Activated effector memory CD4-positive, alpha-beta T cell treated with Interleukin-2 at 50 U/mL for 16 hours (primary cell): ENCODE measurements at regions not wholly inside any gene's neighbourhood (a gene's known extent, or its start where the extent isn't known, plus 50 kb on each side); places are given as distances from the start of the nearest gene placed in this dataset.

ENCODE experiments used
- DNase-seq: peaks from one replicate; pipeline ENCODE4 v3.0.0-alpha.2; 2020

DNA sequence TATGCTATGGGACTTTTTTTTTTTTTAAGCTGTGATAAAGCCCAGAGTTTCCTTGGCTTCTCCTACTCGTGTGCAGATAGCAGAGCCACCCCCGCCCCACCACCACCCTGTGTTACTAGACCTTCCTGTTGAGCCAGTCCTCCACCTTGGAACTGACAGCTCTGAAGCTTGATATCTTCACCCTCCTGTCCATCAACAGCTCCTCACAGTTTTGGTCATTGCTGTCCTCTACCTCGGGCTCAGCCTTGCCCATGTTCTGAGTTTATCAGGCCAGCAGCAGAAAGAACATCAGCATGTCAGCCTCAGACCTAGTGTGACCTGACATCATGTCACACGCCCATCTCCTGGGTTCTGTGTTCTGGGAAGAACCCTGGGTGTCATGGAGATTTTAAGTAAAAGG, 167.1 kb upstream of the RAI14 start:
- no peak for DNase-seq

DNA sequence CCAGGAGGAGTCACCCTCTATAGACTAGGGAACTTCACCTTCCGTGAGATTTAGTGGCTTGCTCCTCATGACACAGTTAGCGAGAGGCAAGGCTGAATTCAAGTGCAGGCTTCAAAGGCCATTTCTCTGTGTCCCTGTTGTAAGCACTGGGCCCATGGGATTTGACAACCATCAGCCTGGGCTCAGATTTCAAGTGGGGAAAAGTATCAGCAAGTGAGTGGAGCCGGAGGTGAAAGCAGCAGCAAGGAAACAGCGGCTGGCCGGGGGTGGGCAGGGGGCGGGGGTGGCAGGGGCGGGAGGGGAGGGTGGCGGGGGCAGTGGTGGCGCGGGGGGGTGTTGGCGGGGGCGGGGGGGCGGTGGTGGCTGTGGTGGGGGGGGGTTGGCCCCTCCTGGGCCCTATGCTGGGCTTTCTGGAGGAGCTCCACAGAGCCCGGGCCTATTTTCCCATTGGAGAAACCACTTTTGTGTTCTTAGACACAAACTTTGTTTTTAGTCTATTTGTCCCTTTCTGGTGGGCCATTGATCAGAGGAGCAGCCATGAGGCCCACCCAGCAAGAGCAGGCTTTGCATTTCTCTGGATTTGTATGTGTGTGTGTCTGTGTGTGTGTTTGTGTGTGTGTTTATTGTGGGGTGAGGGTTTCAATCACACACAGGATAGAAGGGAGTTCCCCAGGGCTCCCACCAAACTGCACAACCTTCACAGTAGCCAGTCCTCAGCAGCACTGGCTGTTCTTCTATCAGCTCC, 165.4 kb upstream of the RAI14 start:
- no peak for DNase-seq

DNA sequence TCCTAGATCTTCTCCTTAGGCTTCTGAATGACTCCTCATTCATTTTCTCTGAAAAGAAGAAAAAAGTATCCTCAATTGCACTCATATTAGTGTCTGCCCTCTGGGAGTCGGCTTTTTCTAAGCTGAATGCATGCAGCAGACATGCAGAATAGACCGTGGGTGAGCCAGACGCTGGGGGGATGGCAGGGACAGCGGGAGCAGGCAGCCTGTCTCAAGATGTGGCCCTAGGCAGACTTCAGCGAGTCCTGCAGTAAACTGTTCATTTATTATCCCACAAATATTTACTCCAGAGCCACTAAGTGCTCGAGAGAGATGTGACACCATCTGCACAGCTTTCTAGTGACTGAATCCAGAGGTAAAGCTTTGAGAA, 164.9 kb upstream of the RAI14 start:
- DNase-seq = no peak

DNA sequence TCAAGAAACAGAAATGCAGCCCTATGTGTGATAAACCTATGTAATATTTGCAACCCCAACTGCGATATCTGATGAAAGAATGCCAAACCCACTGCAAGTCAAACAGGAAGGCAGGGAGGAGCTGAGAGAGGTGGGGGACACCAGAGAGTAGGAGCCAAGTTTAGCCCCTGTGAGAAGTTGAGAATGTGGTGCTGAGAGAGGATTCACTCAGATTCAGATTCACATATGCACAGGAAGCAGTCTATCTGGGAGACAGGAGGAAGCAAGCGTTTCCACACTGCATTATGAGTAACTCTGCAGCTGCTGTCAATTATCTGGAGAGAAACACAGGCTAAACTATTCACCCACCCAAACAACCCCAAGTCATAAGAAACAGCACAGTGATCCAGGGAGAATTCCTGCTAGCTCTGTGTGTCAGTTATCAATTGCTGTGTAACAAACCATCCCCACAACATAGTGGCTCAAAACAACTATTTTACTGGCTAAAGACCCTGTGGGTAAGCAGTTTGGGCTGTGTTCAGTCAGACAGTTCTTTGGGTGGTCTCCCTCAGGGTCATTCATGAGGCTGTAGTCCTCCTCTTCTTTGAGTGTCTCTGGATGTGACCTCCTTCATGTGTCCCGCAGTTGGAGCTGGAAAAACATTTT, 161.9 kb upstream of the RAI14 start:
- DNase-seq = no peak

DNA sequence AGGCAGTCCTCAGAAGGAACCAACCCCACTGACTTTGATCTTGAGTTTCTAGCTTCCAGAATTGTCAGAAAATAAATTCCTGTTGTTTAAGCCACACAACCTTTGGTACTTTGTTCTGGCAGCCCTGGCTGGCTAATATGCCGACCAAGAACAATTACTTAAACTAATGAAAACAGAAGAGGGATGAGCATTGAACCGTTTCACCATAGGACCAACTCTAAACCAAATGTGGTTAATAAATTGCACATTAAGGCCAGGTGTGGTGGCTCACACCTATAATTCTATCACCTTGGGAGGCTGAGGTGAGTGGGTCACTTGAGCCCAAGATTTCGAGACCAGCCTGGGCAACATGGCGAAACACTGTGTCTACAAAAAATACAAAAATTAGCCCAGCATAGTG, 160.9 kb upstream of the RAI14 start:
- DNase-seq = no peak

DNA sequence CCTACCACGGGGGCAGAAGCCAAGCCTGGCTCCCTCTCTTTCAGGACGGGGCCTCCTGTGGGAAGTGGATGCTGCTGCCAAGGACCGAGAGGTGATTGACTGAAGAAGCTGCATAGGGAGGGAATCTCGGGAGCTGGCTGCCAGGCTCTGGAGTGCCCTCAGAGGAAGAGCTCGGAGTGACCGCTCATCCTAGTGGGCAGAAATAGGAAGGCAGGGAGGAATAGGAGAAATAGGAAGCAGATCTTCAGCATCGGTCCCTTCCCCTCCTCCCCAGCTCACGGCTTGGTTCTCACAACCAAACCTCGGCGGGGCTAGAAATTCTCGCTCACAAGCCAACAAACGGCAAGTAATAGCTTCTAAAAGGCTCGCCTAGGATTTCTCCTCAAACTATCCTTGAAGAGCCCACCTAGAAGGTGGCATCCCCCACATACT, 159.9 kb upstream of the RAI14 start:
- no peak for DNase-seq

DNA sequence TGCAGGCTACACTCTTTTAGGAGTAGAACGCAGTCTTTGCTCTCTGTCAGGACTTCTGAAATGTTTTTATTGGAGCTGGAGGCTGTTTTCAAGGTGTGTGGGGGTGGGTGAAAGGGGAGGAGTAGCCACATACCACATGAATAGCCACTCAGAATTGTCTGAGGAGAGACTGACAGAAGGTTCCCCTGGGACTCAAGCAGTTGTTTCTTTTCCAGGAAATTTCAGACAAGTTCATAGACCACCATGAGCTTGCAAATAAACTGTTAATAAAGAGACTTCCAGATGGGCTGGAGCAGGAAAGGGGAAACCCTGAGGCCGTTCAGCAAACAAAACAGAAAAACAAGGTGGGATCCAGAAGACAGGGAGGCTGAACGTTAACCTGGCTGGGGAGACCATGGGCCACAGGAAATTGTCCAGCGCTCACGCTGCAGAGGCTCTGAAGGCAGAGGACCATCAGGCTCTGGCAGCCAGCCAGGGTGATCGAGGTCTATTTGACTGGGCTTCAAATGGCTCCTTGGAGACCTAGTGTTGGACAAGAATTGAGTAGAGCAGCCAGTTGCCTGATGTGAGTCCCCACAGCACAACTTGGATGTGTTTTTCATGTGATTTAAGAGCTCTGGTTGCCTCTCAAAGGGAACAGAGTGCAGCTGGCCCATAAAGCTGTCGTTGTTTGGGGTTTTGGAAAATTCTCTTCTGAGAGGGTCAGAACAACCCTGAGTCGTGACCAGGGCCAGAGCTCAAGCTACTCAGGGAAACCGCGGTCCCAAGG, 159.2 kb upstream of the RAI14 start:
- no peak for DNase-seq

DNA sequence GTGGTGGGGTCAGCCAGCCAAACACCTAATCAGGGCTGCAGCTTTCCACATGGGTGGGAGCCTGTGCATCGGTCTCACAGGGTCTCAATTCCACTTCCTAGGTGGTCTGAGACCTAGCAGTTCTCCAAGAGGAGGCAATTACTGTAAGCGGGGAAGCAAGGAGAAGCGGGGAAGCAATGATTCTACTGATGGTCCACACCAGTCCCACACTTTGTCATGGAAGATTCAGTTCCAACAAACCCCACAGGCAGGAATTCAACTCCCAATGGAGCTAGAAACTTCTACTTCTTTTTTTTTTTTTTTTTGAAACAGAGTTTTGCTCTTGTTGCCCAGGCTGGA, 158.7 kb upstream of the RAI14 start:
- no peak for DNase-seq

DNA sequence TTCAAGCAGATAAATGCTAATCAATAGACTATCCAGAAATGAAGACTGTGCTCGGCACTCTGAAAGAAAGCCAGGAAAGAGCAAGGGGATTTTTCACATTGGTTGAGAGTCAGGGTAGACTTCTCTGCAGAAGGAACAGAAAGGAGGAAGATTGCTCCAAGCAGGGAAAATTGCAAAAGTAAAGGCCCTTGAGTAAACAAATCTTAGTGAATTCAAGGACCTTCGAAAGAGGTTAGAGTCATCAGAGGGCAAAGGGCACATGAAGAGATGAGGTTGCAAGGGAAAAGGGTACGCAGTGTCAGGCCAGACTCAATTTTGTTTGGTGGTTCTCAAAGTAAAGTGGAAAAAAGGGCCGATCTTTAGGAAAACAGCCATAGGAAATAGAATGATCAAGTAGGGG, 157.6 kb upstream of the RAI14 start:
- DNase-seq = no peak

DNA sequence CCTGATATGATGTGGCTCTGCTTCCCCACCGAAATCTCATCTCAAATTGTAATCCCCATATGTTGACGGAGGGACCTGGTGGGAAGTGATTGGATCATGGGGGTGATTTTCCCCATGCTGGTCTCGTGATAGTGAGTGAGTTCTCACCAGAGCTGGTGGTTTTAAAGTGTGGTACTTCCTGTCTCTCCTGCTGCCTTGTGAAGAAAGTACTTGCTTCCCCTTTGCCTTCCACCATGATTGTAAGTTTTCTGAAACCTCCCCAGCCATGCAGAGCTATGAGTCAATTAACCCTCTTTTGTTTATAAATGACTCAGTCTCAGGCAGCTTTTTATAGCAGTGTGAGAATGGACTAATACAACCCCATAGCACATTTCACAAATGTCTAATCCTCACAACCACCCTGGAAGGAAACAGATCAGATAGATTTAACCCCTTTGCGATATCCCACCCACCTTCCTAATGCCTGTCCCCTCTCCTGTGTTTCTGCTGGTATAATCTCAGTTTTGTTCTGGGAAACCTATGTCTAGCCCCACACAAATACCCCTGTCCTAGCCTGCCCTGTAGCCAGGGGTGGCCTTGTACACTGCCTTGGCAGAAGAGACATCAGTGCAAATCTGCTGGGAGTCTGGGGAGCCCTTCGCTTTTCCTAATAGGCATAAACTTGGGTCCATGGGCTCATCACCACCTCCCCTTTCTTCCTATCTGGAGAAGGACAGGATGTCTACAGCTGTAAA, 157.0 kb upstream of the RAI14 start:
- no peak for DNase-seq

DNA sequence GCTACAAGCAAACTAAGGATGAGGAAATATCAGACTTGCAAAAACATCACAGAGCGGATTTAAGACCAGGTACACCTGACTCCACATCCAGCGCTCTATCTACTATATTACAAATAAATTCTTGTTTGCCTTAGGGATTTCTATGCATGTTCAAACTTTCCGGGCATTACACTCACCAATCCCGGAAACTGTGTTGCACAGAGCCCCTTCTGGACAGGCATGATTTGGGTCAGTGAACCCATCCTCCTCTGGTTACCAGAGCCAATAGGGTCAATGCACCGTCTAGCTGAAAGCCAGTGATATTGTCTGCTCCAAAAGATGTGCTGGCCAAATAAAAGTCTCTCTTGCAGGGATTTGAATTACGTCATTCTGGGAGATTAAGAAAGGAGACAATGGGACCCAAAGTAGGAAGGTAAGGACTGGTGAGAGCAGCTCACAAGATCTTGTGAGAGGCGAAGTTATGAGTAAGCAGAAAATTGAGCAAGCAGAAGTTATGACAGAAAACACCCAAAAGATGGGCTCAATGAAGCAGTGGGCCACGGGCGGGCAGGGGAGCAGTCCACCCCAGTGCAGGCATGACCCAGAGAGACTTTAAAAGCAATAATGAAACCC, 155.8 kb upstream of the RAI14 start:
- DNase-seq = no peak

DNA sequence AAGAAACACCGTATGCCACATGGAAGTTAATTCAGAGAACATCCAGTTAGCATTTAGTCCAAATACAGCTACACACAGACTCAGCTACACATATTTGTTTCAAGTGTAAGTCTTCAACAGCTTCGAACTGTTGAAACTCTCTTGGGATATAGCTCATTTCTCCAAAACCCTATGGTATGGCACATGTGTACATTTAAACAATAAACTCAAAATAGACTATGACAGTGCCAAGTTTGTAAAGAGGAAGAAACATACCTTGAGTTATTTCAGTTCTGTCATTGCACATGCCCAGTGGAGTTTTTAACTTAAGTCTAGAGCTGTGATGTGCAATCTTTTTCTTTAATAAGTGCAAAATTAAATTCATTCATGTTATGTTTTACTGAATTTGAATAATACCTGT, 155.1 kb upstream of the RAI14 start:
- DNase-seq = no peak

DNA sequence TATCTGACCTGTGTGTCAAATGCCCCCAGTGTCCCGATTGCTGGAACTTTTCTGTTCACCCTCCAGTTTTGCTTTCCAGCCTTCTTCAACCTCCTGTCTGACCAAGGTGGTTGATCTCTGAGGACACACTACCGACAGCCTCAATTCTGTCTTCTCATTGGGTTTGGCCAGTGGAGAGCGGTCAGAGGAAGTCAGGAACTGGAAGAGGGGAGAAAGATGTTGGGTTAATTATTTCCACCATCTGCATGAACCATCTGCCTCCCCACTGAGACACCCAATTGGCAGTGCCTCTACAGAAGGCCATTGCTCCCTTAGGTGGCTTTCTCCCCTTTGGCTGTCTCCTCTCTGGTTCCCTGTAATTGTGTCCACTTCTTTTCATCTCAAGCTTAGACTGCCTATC, 154.3 kb upstream of the RAI14 start:
- no peak for DNase-seq

DNA sequence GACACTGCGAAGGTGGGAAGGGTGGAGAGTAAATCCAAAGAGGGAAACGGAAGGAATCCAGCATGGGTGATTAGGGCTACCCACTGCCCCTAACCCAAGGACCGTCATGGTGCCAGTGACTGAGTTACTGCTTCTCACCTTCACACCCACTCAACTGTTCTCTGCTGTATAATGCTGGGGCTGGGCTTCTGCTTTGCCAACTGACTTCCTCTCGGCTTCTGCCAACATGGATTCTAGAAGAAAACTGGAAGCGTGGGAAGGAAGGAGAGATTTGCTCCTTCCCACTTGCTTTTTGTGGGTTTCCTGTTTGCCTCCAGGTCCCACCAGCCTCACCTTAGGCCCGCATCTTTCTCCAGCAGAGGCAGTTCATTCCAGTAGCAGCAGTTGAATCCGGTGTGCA, 153.5 kb upstream of the RAI14 start:
- DNase-seq = no peak

DNA sequence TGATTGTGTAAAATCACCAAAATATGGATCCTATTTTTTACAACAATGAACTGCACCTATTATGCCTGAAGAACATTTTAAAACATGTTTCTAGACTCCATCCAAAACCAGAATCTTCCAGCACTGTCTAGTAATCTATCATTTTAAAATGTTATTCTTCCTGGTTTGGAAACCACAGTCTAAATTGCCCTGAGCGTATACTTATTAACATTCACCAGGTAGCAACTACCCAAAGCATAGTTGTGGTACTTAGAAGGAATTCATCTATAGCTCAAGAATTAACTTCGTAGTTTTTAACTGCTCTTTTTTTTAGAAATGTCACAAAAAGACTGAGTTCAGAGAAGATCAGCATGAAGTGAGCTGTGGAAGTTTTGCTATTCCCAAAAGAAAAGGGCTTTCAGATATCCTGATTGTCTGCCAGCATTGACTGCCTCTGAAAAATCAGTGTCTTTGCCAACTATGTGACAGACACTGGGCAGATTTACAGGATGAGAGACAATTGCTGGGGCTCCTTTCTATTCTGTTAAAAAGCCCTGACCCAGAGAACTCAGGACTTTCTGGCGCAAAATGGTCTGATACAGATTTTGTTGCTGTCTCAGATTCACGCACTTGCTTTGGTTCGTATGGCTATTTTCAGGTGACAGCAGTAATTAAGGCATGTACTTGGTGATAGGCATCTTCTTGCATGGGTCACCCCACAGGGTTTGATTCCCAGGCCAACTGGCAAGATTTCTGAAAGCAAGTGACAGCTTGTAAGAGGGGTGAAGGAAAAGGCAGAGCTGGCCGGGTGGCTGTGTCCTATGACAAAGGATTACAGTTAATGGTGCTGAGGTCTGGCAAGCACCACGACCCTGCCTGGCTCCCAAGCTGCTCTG, 152.5 kb upstream of the RAI14 start:
- no peak for DNase-seq

DNA sequence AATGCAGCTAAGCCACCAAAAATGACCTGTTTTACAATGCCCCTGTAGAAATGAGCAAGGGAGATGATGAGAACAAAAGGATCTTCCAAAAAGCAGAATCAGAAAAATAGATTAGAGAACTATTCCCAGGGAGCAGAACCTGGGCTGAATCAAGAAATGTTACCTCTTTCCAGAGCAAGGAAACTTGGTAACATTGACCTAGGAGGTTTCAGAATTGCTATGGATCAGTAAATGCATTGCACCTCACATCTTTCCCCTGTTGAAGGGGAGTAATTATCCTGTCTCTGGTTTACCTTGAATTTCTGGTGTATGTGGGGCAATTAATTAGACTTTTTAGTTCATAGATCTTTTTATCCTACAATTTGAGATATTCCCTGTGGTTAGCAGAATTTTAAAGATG, 151.2 kb upstream of the RAI14 start:
- DNase-seq = no peak

DNA sequence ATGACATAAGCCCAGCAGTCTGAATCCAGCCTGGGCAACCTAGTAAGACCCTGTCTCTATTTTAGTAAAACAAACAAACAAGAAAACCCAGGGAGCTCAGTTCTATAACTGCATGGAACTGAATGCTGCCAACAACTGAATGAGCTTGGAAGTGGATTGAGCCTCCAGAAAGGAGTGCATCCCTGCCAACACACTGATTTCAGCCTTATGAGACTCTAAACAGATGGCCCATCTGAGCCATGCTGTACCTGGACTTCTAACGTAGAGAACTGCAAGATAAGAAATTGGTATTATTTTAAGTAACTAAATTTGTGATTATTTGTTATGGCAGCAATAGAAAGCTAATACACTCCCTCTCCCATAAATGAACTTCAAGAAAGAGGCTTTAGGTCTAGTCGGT, 150.4 kb upstream of the RAI14 start:
- DNase-seq = no peak

DNA sequence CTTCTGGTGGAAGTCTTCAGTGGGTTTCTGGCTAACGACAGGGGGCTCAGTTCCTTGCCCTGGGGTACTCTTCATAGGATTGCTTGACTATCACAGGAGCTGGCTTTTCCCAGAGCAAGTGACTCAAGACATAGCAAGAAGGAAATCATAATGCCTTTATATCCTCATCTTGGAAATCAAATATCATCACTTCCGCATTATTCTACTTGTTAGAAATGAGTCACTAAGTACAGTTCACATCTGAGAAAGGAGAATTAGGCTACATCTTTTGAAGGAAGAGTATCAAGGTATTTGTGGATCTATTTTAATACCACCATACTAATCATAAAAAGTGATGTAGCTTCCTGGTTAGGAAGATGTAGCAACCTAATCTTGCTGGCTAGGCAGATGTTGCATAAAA, 148.2 kb upstream of the RAI14 start:
- DNase-seq = no peak

DNA sequence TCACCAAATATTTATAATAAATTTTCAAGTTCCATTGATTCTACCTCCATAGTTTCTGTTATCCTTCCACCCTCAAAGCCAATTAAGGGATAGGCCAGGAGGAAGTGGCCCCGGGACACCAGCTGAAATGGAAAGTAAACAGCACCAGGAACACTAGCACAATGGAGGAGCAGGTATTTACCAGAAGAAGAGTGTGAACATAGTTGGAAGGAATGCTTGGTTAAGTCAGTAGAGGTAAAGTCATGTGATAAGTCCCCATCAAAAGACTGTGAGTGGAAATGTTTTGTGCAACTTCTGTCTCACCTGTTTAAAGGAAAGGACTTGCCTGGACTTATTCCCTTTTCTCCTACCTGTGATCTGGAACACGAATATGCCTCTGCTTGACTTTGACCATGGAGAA, 146.7 kb upstream of the RAI14 start:
- DNase-seq = no peak

DNA sequence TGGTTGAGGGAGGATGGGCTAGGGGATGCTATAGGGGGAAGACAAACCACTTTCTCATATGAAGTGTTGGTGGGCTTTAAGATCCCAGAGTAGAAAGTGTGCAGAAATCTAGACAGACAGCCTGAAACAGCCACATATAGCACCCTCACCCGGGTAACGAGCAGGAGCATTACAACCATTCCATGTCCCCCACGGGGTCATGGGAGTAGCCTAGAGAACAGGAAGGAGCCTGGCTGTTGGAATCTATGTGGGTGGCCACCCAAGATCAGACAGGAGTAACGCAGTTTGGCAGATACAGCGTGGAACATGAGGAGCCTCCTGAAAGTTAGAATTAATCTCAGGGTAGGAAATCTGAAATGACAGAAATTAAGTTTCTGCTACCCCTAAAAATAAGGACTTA, 146.1 kb upstream of the RAI14 start:
- no peak for DNase-seq

DNA sequence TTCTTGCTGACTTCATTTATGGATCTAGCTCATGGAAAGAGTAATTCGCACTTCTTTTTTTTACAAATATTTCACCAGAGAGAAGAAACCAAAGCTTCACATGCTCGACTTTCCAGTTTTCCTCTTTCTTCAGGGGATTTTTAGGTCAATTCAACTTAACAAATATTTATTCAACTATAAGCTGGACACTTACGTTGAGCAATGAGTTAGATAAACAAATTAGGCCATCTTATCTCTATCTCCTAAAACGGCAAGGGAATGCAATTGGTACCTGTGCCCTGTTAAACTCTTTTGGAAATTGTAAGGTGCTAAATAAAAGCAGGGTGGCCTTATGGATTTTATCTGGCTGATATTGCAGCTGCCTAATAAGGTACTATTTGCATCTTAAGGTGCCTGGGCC, 145.1 kb upstream of the RAI14 start:
- no peak for DNase-seq

DNA sequence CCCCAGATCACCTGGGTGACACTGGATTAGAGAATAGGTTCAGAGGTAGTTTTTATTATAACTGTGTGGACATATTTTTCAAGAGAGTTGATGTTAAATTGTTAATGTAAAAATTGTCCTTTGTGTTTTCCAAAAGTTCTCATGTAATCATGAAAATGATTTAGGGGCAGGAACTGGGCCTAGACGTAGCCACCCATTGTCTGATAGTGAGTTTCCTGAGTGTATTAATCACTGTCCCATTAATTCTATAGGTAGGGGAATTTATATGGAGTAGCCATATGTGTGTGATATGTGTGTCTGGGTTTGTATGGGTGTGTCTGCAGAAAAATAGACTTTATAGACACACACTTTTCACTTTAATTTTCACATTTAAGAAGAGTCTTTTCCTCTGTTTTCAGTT, 144.6 kb upstream of the RAI14 start:
- DNase-seq = no peak
